H1 (cell line): ENCODE measurements at regions not wholly inside any gene's neighbourhood (a gene's known extent, or its start where the extent isn't known, plus 50 kb on each side); places are given as distances from the start of the nearest gene placed in this dataset.

ENCODE experiments used
- CTCF ChIA-PET: fragments of 300-600 bp; sonication (Branson Sonifier 250); formaldehyde crosslinking; loops from one replicate; lab custom pipeline; 2021; ENCODE audit not compliant: partially characterized antibody; lab: Charles Lee
- POLR2A ChIA-PET: fragments of 300-600 bp; sonication (Branson Sonifier 250); formaldehyde crosslinking; loops from one replicate; lab custom pipeline; 2021; ENCODE audit warnings: inconsistent platforms; ENCODE audit not compliant: partially characterized antibody; lab: Charles Lee
- DNase-seq, 2 experiments: peaks; one replicate each; pipeline versions ENCODE4 v3.0.0 to v3.0.0-alpha.2; 2010 to 2022; ENCODE audit warnings: low spot score in 2 of 2, low read depth in 1 of 2, mixed read lengths in 1 of 2
- FAIRE-seq: peaks from 2 replicates; lab custom pipeline; 2011; peaks lifted over from hg19 to GRCh38; lab: Jason Lieb, UNC
- H2AFZ ChIP-seq: 2 replicates; pipeline ENCODE4 v1.8.1; 2012; ENCODE audit warnings: low read length, inconsistent platforms
- H2AK5ac ChIP-seq: 2 replicates; pipeline ENCODE4 v1.6.1; 2013; ENCODE audit warnings: low read depth, low read length
- H2BK120ac ChIP-seq: replicated peaks from 2 replicates; pipeline ENCODE3; 2013; ENCODE audit warnings: low read depth, low read length, inconsistent platforms
- H2BK12ac ChIP-seq: 2 replicates; pipeline ENCODE4 v1.6.1; 2013; ENCODE audit warnings: low read depth, low read length
- H2BK15ac ChIP-seq: 2 replicates; pipeline ENCODE4 v1.6.1; 2013; ENCODE audit warnings: low read length
- H2BK20ac ChIP-seq: 2 replicates; pipeline ENCODE4 v1.6.1; 2013; ENCODE audit warnings: low read length
- H2BK5ac ChIP-seq: 2 replicates; pipeline ENCODE4 v1.6.1; 2013; ENCODE audit warnings: low read depth, low read length
- H3K14ac ChIP-seq: 2 replicates; pipeline ENCODE4 v1.6.1; 2013; ENCODE audit warnings: inconsistent platforms; ENCODE audit not compliant: insufficient read length
- H3K18ac ChIP-seq: 2 replicates; pipeline ENCODE4 v1.6.1; 2013; ENCODE audit warnings: low read length; ENCODE audit errors: extremely low read depth
- H3K23ac ChIP-seq: 2 replicates; pipeline ENCODE4 v1.6.1; 2013; ENCODE audit warnings: inconsistent platforms; ENCODE audit not compliant: insufficient read length
- H3K23me2 ChIP-seq: 2 replicates; pipeline ENCODE4 v1.6.1; 2013; ENCODE audit warnings: low read depth, low read length
- H3K27ac ChIP-seq: 2 replicates; pipeline ENCODE4 v1.6.1; 2011; ENCODE audit warnings: low read depth, low read length, inconsistent platforms
- H3K27me3 ChIP-seq, 4 experiments: replicated peaks in 1 of 4; 1 replicate in 1 of 4; 2 replicates in 3 of 4; pipeline versions ENCODE4 v1.6.1 to v1.8.1; 2011 to 2013; ENCODE audit warnings: low read length in 3 of 4, mild to moderate bottlenecking in 3 of 4, inconsistent platforms in 2 of 4, mixed read lengths in 2 of 4, moderate library complexity in 1 of 4; ENCODE audit not compliant: control insufficient read depth in 3 of 4, insufficient read depth in 3 of 4; ENCODE audit errors: extremely low read depth in 1 of 4
- H3K36me3 ChIP-seq, 4 experiments: 2 replicates each; pipeline versions ENCODE4 v1.6.1 to v1.8.1; 2011 to 2013; ENCODE audit warnings: mild to moderate bottlenecking in 4 of 4, low read length in 3 of 4, moderate library complexity in 2 of 4, control low read depth in 1 of 4, inconsistent platforms in 1 of 4; ENCODE audit not compliant: insufficient read depth in 4 of 4, control insufficient read depth in 2 of 4
- H3K4ac ChIP-seq: replicated peaks from 2 replicates; pipeline ENCODE3; 2013; ENCODE audit warnings: low read length, low read depth, mixed read lengths, inconsistent platforms; ENCODE audit not compliant: insufficient read length
- H3K4me1 ChIP-seq, 4 experiments: replicated peaks in 1 of 4; 1 replicate in 1 of 4; 2 replicates in 3 of 4; pipeline versions ENCODE4 v1.6.1 to v1.8.1; 2011 to 2013; ENCODE audit warnings: low read length in 3 of 4, inconsistent platforms in 2 of 4, mixed read lengths in 1 of 4; ENCODE audit not compliant: insufficient read depth in 4 of 4, control insufficient read depth in 3 of 4
- H3K4me2 ChIP-seq, 2 experiments: 2 replicates each; pipeline versions ENCODE4 v1.6.1 to v1.8.1; 2011 to 2013; ENCODE audit warnings: low read depth in 2 of 2, low read length in 2 of 2, control low read depth in 1 of 2, inconsistent platforms in 1 of 2, mild to moderate bottlenecking in 1 of 2; ENCODE audit not compliant: insufficient read depth in 1 of 2
- H3K4me3 ChIP-seq, 4 experiments: fragments of 200-600, 300-600 bp in 1 of 4; sonication (generic), shearing (Covaris generic), sonication (Bioruptor Twin) in 1 of 4; 2 replicates each; pipeline versions ENCODE4 v1.5.1 to v1.8.1; 2011 to 2016; ENCODE audit warnings: low read length in 4 of 4, low read depth in 3 of 4, control low read depth in 2 of 4, inconsistent platforms in 2 of 4, mild to moderate bottlenecking in 2 of 4, mixed read lengths in 1 of 4, moderate library complexity in 1 of 4; ENCODE audit not compliant: insufficient read depth in 2 of 4; ENCODE audit errors: extremely low read depth in 1 of 4
- H3K56ac ChIP-seq: replicated peaks from 2 replicates; pipeline ENCODE3; 2013; ENCODE audit warnings: low read depth, mild to moderate bottlenecking, mixed read lengths, low read length, inconsistent platforms; ENCODE audit not compliant: insufficient read length
- H3K79me1 ChIP-seq: 2 replicates; pipeline ENCODE4 v1.6.1; 2013; ENCODE audit warnings: low read depth, low read length, control low read depth
- H3K79me2 ChIP-seq, 2 experiments: 2 replicates each; pipeline versions ENCODE4 v1.6.1 to v1.8.1; 2012 to 2013; ENCODE audit warnings: low read length in 2 of 2, mild to moderate bottlenecking in 2 of 2, inconsistent platforms in 1 of 2; ENCODE audit not compliant: insufficient read depth in 2 of 2, control insufficient read depth in 1 of 2
- H3K9ac ChIP-seq, 4 experiments: replicated peaks in 1 of 4; 1 replicate in 1 of 4; 2 replicates in 3 of 4; pipeline versions ENCODE4 v1.6.1 to v1.8.1; 2011 to 2013; ENCODE audit warnings: low read depth in 3 of 4, low read length in 3 of 4, control low read depth in 2 of 4, mild to moderate bottlenecking in 2 of 4, moderate library complexity in 2 of 4, inconsistent platforms in 1 of 4; ENCODE audit errors: extremely low read depth in 1 of 4
- H3K9me3 ChIP-seq, 2 experiments: 2 replicates each; pipeline versions ENCODE4 v1.6.1 to v1.8.1; 2012 to 2013; ENCODE audit warnings: mild to moderate bottlenecking in 2 of 2, moderate library complexity in 2 of 2, control low read depth in 1 of 2, inconsistent platforms in 1 of 2, low read depth in 1 of 2, low read length in 1 of 2, mixed read lengths in 1 of 2; ENCODE audit not compliant: insufficient read depth in 2 of 2
- H4K20me1 ChIP-seq, 2 experiments: replicated peaks in 1 of 2; 2 replicates each; pipeline versions ENCODE3 to v1.8.1; 2011 to 2013; ENCODE audit warnings: inconsistent platforms in 2 of 2, low read length in 2 of 2, mild to moderate bottlenecking in 1 of 2; ENCODE audit not compliant: insufficient read depth in 2 of 2, control insufficient read depth in 1 of 2
- H4K5ac ChIP-seq: 2 replicates; pipeline ENCODE4 v1.6.1; 2013; ENCODE audit warnings: low read length, low read depth, mixed read lengths, inconsistent platforms; ENCODE audit not compliant: insufficient read length
- H4K8ac ChIP-seq: 2 replicates; pipeline ENCODE4 v1.8.0; 2013; ENCODE audit warnings: mild to moderate bottlenecking, moderate library complexity, low read length, inconsistent platforms; ENCODE audit not compliant: insufficient read depth; ENCODE audit errors: extremely low read depth
- H4K91ac ChIP-seq: replicated peaks from 2 replicates; pipeline ENCODE3; 2013; ENCODE audit warnings: low read length, mixed read lengths, inconsistent platforms; ENCODE audit not compliant: insufficient read length
- BACH1 ChIP-seq: IDR thresholded peaks from 2 replicates; pipeline ENCODE4 v1.6.1; 2012; ENCODE audit warnings: low read length, improper control_type of control experiment
- CREB1 ChIP-seq: IDR thresholded peaks from 2 replicates; pipeline ENCODE4 v1.6.1; 2012; ENCODE audit warnings: inconsistent platforms
- CTBP2 ChIP-seq: IDR thresholded peaks from 2 replicates; pipeline ENCODE4 v1.7.0; 2011; ENCODE audit warnings: borderline replicate concordance, mild to moderate bottlenecking, moderate library complexity, mixed read lengths, low read length; ENCODE audit not compliant: insufficient read depth, insufficient read length
- JUN ChIP-seq: IDR thresholded peaks from 2 replicates; pipeline ENCODE4 v1.6.1; 2011; ENCODE audit warnings: low read depth, mild to moderate bottlenecking, improper control_type of control experiment, low read length
- WGBS, 2 experiments: shearing (Covaris generic) in 1 of 2; methylation state at CpG; one replicate each; pipeline versions ENCODE4 v1.1.6 to v1.1.7; 2013 to 2015; ENCODE audit warnings: low lambda C conversion rate in 2 of 2, mixed read lengths in 2 of 2, inconsistent platforms in 1 of 2, low coverage in 1 of 2, missing lambda C conversion rate in 1 of 2; ENCODE audit not compliant: insufficient replicate concordance in 2 of 2, insufficient coverage in 1 of 2, insufficient read length in 1 of 2; ENCODE audit errors: extremely low coverage in 1 of 2, missing lambda C conversion rate in 1 of 2; 5-methylcytosine and 5-hydroxymethylcytosine counted together

- CTCF ChIA-PET = interaction anchor here (1.1 kb wide), 1 partner anchor 400 kb away, joined by 3 read pairs; no protein-coding TSS in a partner anchor
- Histone ChIP-seq H3K4me2 (no peak overlapping the region), H2BK12ac (no peak overlapping the region), H2BK5ac (no peak overlapping the region), H3K79me2 (no peaks in the 10 kb centered on the region), H2AK5ac (no peak overlapping the region), H3K4me3 (no peak overlapping the region), H3K23ac (no peak overlapping the region), H4K5ac (no peak overlapping the region), H3K27ac (no peak overlapping the region), H3K36me3 (no peaks in the 10 kb centered on the region), H3K27me3 (no peaks in the 10 kb centered on the region), H3K23me2 (no peaks in the 10 kb centered on the region; the same call in 1 of the 2 replicates), H2BK20ac (no peak overlapping the region), H3K4me1 (no peaks in the 10 kb centered on the region), H3K9me3 (no peaks in the 10 kb centered on the region), H3K4ac (no peak overlapping the region), H4K91ac (no peak overlapping the region), H2BK120ac (no peak overlapping the region), H3K56ac (no peak overlapping the region), H3K9ac (no peak overlapping the region), H2AFZ (no peak overlapping the region), H3K79me1 (no peaks in the 10 kb centered on the region), H4K20me1 (no peaks in the 10 kb centered on the region), H3K14ac (no peak overlapping the region), H2BK15ac (no peak overlapping the region), H4K8ac (no peak overlapping the region), H3K18ac (no peak overlapping the region)
- TF ChIP-seq CTBP2 (no peak), BACH1 (no peak), JUN (no peak), CREB1 (no peak)
- no peak for DNase-seq
- POLR2A ChIA-PET = no interaction called here
- WGBS, 2 experiments = 95 to 100% methylated on average over 1 of the region's 1 CpG
- no peak for FAIRE-seq
Observed at GRCh38 chr4:137129845-137130244, 402.4 kb downstream of the PCDH18 start.
